B cell (primary cell): ENCODE measurements at regions not wholly inside any gene's neighbourhood (a gene's known extent, or its start where the extent isn't known, plus 50 kb on each side); places are given as distances from the start of the nearest gene placed in this dataset.

Experiments used
- ATAC-seq: fragments of 200-7000 bp; cut with Tn5 transposase; one replicate; pipeline ENCODE4 v1.10.0; 2021; ENCODE audit warnings: low read depth, mild to moderate bottlenecking, moderate number of reproducible peaks, moderate library complexity
- CTCF ChIA-PET: fragments of 350-600 bp; sonication (Branson Sonifier 250); formaldehyde crosslinking; loops from one replicate; lab custom pipeline; 2021; ENCODE audit warnings: antibody characterized with exemption, inconsistent platforms; lab: Charles Lee
- POLR2A ChIA-PET: fragments of 350-600 bp; sonication (Branson Sonifier 250); formaldehyde crosslinking; loops from one replicate; lab custom pipeline; 2021; ENCODE audit warnings: antibody characterized with exemption; lab: Charles Lee
- DNase-seq: peaks from one replicate; pipeline ENCODE4 v3.0.0; 2013
- H2AFZ ChIP-seq: 2 replicates; pipeline ENCODE4 v1.6.1; 2012; ENCODE audit warnings: mild to moderate bottlenecking, low read depth, low read length; ENCODE audit not compliant: insufficient read depth, poor library complexity, severe bottlenecking
- H3K27ac ChIP-seq, 2 donors: 1 replicate in 1 of 2; 2 replicates in 1 of 2; pipeline ENCODE4 v1.5.1; 2012 to 2013; ENCODE audit warnings: low read length in 2 of 2, mild to moderate bottlenecking in 2 of 2, moderate library complexity in 1 of 2
- H3K27me3 ChIP-seq, 4 experiments: fragments of 200-600 bp in 1 of 4; sonication (generic) in 1 of 4; replicated peaks in 1 of 4; 1 replicate in 2 of 4; 2 replicates in 2 of 4; pipeline versions ENCODE4 v1.6.1 to v1.7.0; 2013 to 2016; ENCODE audit warnings: low read length in 3 of 4, mild to moderate bottlenecking in 2 of 4, mixed read lengths in 1 of 4, moderate library complexity in 1 of 4; ENCODE audit not compliant: insufficient read depth in 4 of 4, control insufficient read depth in 3 of 4; ENCODE audit errors: control extremely low read depth in 1 of 4
- H3K36me3 ChIP-seq, 2 experiments: replicated peaks in 1 of 2; 1 replicate in 1 of 2; 2 replicates in 1 of 2; pipeline versions ENCODE4 v1.6.1 to v1.7.1; 2013; ENCODE audit warnings: low read length in 1 of 2; ENCODE audit not compliant: insufficient read depth in 2 of 2, control insufficient read depth in 1 of 2; ENCODE audit errors: control extremely low read depth in 1 of 2, extremely low read depth in 1 of 2
- H3K4me1 ChIP-seq, 2 donors: fragments of 200-600 bp in 1 of 2; sonication (generic) in 1 of 2; 1 replicate in 1 of 2; 2 replicates in 1 of 2; pipeline versions ENCODE4 v1.5.1 to v1.6.1; 2013 to 2017; ENCODE audit warnings: low read length in 2 of 2; ENCODE audit not compliant: control insufficient read depth in 2 of 2, insufficient read depth in 2 of 2
- H3K4me2 ChIP-seq: replicated peaks from 2 replicates; pipeline ENCODE3; 2012; ENCODE audit warnings: mild to moderate bottlenecking, low read depth, low read length; ENCODE audit not compliant: poor library complexity, severe bottlenecking
- H3K4me3 ChIP-seq, 5 experiments: fragments of 200-600 bp in 1 of 5; sonication (generic) in 1 of 5; 1 replicate in 3 of 5; 2 replicates in 2 of 5; pipeline versions ENCODE4 v1.5.1 to v1.7.0; 2011 to 2016; ENCODE audit warnings: low read length in 4 of 5, mild to moderate bottlenecking in 4 of 5, low read depth in 2 of 5, control low read depth in 1 of 5, moderate library complexity in 1 of 5; ENCODE audit not compliant: insufficient read depth in 1 of 5; ENCODE audit errors: control extremely low read depth in 1 of 5, extremely low read depth in 1 of 5
- H3K79me2 ChIP-seq: fragments of 200-600 bp; sonication (generic); one replicate; pipeline ENCODE4 v1.6.0; 2016; ENCODE audit warnings: low read length; ENCODE audit not compliant: control insufficient read depth, insufficient read depth
- H3K9ac ChIP-seq: fragments of 200-600 bp; sonication (generic); 2 replicates; pipeline ENCODE4 v1.6.1; 2017; ENCODE audit warnings: mild to moderate bottlenecking, low read length, moderate library complexity
- H3K9me3 ChIP-seq, 3 donors: one replicate each; pipeline versions ENCODE4 v1.6.1 to v1.7.1; 2013; ENCODE audit warnings: low read length in 2 of 3; ENCODE audit not compliant: control insufficient read depth in 2 of 3, insufficient read depth in 1 of 3; ENCODE audit errors: control extremely low read depth in 1 of 3
- H4K20me1 ChIP-seq: 2 replicates; pipeline ENCODE4 v1.6.0; 2012; ENCODE audit warnings: mild to moderate bottlenecking, low read length; ENCODE audit not compliant: insufficient read depth, control insufficient read depth, poor library complexity, severe bottlenecking
- H3K27ac Mint-ChIP-seq: one replicate; pipeline ENCODE4 v1.8.0; 2021; ENCODE audit warnings: mixed read lengths
- H3K27me3 Mint-ChIP-seq: one replicate; pipeline ENCODE4 v1.8.0; 2021; ENCODE audit warnings: mixed read lengths
- H3K4me1 Mint-ChIP-seq: one replicate; pipeline ENCODE4 v1.8.0; 2021; ENCODE audit warnings: mixed read lengths
- H3K4me3 Mint-ChIP-seq: one replicate; pipeline ENCODE4 v1.8.0; 2021; ENCODE audit warnings: mixed read lengths
- H3K9me3 Mint-ChIP-seq: one replicate; pipeline ENCODE4 v1.8.0; 2022; ENCODE audit warnings: mixed read lengths; ENCODE audit not compliant: insufficient read depth
- CTCF ChIP-seq: fragments of 200-600 bp; IDR thresholded peaks from one replicate; pipeline ENCODE4 v1.8.0; 2022; ENCODE audit warnings: antibody characterized with exemption, mild to moderate bottlenecking
- EZH2 ChIP-seq: IDR thresholded peaks from 2 replicates; pipeline ENCODE4 v1.6.1; 2012; ENCODE audit warnings: borderline replicate concordance, low read depth, mild to moderate bottlenecking, moderate library complexity, low read length; ENCODE audit not compliant: insufficient read depth, poor library complexity, severe bottlenecking
- WGBS: methylation state at CpG from one replicate; pipeline ENCODE4 v1.1.5; 2013; ENCODE audit warnings: missing lambda C conversion rate; ENCODE audit not compliant: insufficient coverage; 5-methylcytosine and 5-hydroxymethylcytosine counted together
- intact Hi-C: fragments of 100-400 bp; cut with micrococcal nuclease; formaldehyde crosslinking; loops from one replicate; pipeline ENCODE4 v1.10.0; 2022

GRCh38 chr6:54491431-54491830 is 183.2 kb downstream of the TINAG start:
- Mint-ChIP-seq H3K9me3 (peaks cover 2% of the 10 kb centered on the region), H3K27me3 (no peaks in the 10 kb centered on the region), H3K4me3 (no peak overlapping the region), H3K4me1 (no peaks in the 10 kb centered on the region), H3K27ac (no peak overlapping the region)
- ChIA-PET CTCF (no interaction called here), POLR2A (no interaction called here)
- H3K27ac ChIP-seq = no peak overlapping the region
- 20% methylated on average over 1 of the region's 3 CpGs for WGBS
- H3K4me2 ChIP-seq = no peak overlapping the region
- no peaks in the 10 kb centered on the region for H3K4me1 ChIP-seq
- no peaks in the 10 kb centered on the region for H3K79me2 ChIP-seq
- H3K27me3 ChIP-seq = no peaks in the 10 kb centered on the region
- intact Hi-C loops = no loop called here
- DNase-seq (no peak), ATAC-seq (no peak)
- no peak overlapping the region for H3K9ac ChIP-seq
- no peaks in the 10 kb centered on the region for H4K20me1 ChIP-seq
- TF ChIP-seq EZH2 = no peak
- no peak for TF ChIP-seq CTCF
- no peaks in the 10 kb centered on the region for H3K9me3 ChIP-seq
- H3K36me3 ChIP-seq = no peaks in the 10 kb centered on the region
- no peak overlapping the region for H3K4me3 ChIP-seq
- no peak overlapping the region for H2AFZ ChIP-seq

GRCh38 chr6:54493138-54493537 is 184.9 kb downstream of the TINAG start:
- Histone ChIP-seq H3K9ac (no peak overlapping the region), H3K4me1 (no peaks in the 10 kb centered on the region), H4K20me1 (no peaks in the 10 kb centered on the region), H3K27ac (no peak overlapping the region), H3K27me3 (no peaks in the 10 kb centered on the region), H3K4me3 (no peak overlapping the region), H3K79me2 (no peaks in the 10 kb centered on the region), H3K36me3 (no peaks in the 10 kb centered on the region), H2AFZ (no peak overlapping the region), H3K9me3 (no peaks in the 10 kb centered on the region), H3K4me2 (no peak overlapping the region)
- intact Hi-C loops = no loop called here
- ATAC-seq (no peak), DNase-seq (no peak)
- Mint-ChIP-seq H3K4me3 (no peak overlapping the region), H3K9me3 (peaks cover 2% of the 10 kb centered on the region), H3K27ac (no peak overlapping the region), H3K27me3 (no peaks in the 10 kb centered on the region), H3K4me1 (no peaks in the 10 kb centered on the region)
- ChIA-PET POLR2A (no interaction called here), CTCF (no interaction called here)
- TF ChIP-seq EZH2 (no peak), CTCF (no peak)
